HEK293T (cell line): ENCODE measurements at regions not wholly inside any gene's neighbourhood (a gene's known extent, or its start where the extent isn't known, plus 50 kb on each side); places are given as distances from the start of the nearest gene placed in this dataset.

Experiments
- ARNT ChIP-seq: fragments of 450-650 bp; IDR thresholded peaks from 2 replicates; pipeline ENCODE4 v1.6.1; 2017; ENCODE audit warnings: mild to moderate bottlenecking
- FOXK2 ChIP-seq: fragments of 450-650 bp; IDR thresholded peaks from 2 replicates; pipeline ENCODE4 v1.6.1; 2016; ENCODE audit warnings: mild to moderate bottlenecking
- L3MBTL2 ChIP-seq: fragments of 450-650 bp; conservative IDR thresholded peaks from 2 replicates; pipeline ENCODE4 v1.6.1; 2016; ENCODE audit warnings: mild to moderate bottlenecking
- TF ChIP-seq, protein P1 (sequence below): fragments of 450-650 bp; IDR thresholded peaks from 2 replicates; pipeline ENCODE4 v1.6.1; 2016

DNA sequence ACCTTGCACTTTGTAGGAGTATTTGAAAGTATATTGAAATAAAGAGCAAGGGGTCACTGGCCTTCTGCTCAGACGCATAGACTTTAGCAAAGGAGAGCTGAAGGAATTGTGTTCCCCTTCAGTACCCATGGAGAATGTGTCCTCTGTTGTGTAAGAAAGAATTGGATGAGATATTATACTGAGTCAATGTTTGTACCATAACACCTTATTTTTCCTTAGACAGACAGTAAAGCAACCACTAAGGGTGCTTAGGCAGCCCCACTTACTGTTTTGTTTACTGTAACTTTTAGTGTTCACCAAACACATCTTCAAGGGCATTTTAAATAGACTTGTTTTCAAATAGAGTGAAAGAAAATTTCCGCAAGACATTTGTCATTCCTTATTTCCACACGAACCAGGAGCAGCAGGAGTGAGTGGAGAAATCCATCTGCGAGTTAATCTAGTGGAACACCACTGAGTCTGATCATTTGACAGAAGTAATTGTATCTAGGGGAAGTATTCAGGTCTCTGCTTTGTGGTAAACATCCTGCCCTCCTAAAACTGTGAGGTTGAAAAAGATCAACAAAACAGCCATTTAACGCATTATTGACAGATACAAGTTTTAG is 89.5 kb downstream of the SLIT2 start:
- TF ChIP-seq FOXK2, result no peak
- TF ChIP-seq ARNT, result no peak
- TF ChIP-seq L3MBTL2, result no peak
- TF ChIP-seq, protein P1, sequence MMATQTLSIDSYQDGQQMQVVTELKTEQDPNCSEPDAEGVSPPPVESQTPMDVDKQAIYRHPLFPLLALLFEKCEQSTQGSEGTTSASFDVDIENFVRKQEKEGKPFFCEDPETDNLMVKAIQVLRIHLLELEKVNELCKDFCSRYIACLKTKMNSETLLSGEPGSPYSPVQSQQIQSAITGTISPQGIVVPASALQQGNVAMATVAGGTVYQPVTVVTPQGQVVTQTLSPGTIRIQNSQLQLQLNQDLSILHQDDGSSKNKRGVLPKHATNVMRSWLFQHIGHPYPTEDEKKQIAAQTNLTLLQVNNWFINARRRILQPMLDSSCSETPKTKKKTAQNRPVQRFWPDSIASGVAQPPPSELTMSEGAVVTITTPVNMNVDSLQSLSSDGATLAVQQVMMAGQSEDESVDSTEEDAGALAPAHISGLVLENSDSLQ, result no peak
